Suprapubic skin (tissue), 4 donors: ENCODE measurements at regions not wholly inside any gene's neighbourhood (a gene's known extent, or its start where the extent isn't known, plus 50 kb on each side); places are given as distances from the start of the nearest gene placed in this dataset.

Experiments
- DNase-seq, 2 donors: peaks; one replicate each; pipeline ENCODE4 v3.0.0-alpha.2; 2019; ENCODE audit warnings: low spot score in 2 of 2
- H3K27ac ChIP-seq: fragments of 200-600 bp; sonication (generic); one replicate; pipeline ENCODE4 v1.5.1; 2019
- H3K27me3 ChIP-seq: fragments of 200-600 bp; sonication (generic); one replicate; pipeline ENCODE4 v1.5.1; 2019
- H3K36me3 ChIP-seq: fragments of 200-600 bp; sonication (generic); one replicate; pipeline ENCODE4 v1.5.1; 2019
- H3K4me1 ChIP-seq: fragments of 200-600 bp; sonication (generic); one replicate; pipeline ENCODE4 v1.5.1; 2019
- H3K4me3 ChIP-seq: fragments of 200-600 bp; sonication (generic); one replicate; pipeline ENCODE4 v1.5.1; 2019; ENCODE audit warnings: mild to moderate bottlenecking
- H3K9me3 ChIP-seq: fragments of 200-600 bp; sonication (generic); one replicate; pipeline ENCODE4 v1.5.1; 2019
- EP300 ChIP-seq: sonication (generic); formaldehyde crosslinking; IDR thresholded peaks from one replicate; pipeline ENCODE4 v1.6.1; 2017; ENCODE audit warnings: antibody characterized with exemption
- POLR2A ChIP-seq, 2 donors: fragments of 450-650 bp; IDR thresholded peaks; one replicate each; pipeline ENCODE4 v1.6.1; 2017; ENCODE audit warnings: antibody characterized with exemption in 2 of 2, mild to moderate bottlenecking in 2 of 2, moderate library complexity in 2 of 2
- POLR2AphosphoS5 ChIP-seq, 3 donors: sonication (generic); formaldehyde crosslinking; IDR thresholded peaks; one replicate each; pipeline ENCODE4 v1.6.1; 2017; ENCODE audit warnings: antibody characterized with exemption in 3 of 3
- WGBS: methylation state at CpG from one replicate; pipeline ENCODE4 v1.1.5; 2018; 5-methylcytosine and 5-hydroxymethylcytosine counted together
- TF ChIP-seq, protein P1 (sequence below), 2 donors: fragments of 200-600 bp in 1 of 2; fragments of 450-650 bp in 1 of 2; sonication (generic) in 1 of 2; IDR thresholded peaks; one replicate each; pipeline ENCODE4 v1.5.1; 2016 to 2019; ENCODE audit warnings: antibody characterized with exemption in 2 of 2, mild to moderate bottlenecking in 1 of 2, moderate library complexity in 1 of 2

DNA sequence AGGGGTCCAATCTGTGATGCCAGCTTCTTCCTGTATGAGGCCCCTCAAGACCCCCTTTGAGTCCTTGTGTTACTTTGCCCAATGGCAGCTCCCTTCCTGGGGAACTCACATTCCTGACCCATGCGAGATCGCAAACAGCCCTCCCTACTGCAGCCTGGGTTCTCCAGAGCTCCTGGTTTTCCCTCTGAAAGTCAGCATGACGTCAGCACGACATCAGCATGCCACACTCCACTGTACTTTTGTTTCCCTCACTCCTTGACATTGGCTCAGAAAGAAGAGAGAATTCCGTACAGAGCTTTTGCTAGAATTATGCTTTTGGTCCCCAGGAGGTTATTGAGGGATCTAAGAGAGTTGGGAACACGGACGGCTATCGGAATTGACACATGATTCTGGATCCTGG lies 168.1 kb upstream of the PIRT start:
- no peak for DNase-seq
- TF ChIP-seq POLR2AphosphoS5 (IDR thresholded peaks at IDR 0.05) (no peak), POLR2A (IDR thresholded peaks at IDR 0.05) (no peak), EP300 (no peak)
- TF ChIP-seq, protein P1, sequence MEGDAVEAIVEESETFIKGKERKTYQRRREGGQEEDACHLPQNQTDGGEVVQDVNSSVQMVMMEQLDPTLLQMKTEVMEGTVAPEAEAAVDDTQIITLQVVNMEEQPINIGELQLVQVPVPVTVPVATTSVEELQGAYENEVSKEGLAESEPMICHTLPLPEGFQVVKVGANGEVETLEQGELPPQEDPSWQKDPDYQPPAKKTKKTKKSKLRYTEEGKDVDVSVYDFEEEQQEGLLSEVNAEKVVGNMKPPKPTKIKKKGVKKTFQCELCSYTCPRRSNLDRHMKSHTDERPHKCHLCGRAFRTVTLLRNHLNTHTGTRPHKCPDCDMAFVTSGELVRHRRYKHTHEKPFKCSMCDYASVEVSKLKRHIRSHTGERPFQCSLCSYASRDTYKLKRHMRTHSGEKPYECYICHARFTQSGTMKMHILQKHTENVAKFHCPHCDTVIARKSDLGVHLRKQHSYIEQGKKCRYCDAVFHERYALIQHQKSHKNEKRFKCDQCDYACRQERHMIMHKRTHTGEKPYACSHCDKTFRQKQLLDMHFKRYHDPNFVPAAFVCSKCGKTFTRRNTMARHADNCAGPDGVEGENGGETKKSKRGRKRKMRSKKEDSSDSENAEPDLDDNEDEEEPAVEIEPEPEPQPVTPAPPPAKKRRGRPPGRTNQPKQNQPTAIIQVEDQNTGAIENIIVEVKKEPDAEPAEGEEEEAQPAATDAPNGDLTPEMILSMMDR (IDR thresholded peaks at IDR 0.05), result no peak
- 80% methylated on average over 8 of the region's 8 CpGs for WGBS
- Histone ChIP-seq H3K9me3 (no peaks in the 10 kb centered on the region), H3K4me3 (no peak overlapping the region), H3K4me1 (no peaks in the 10 kb centered on the region), H3K36me3 (no peaks in the 10 kb centered on the region), H3K27me3 (peaks cover 5% of the 10 kb centered on the region), H3K27ac (no peak overlapping the region)

DNA sequence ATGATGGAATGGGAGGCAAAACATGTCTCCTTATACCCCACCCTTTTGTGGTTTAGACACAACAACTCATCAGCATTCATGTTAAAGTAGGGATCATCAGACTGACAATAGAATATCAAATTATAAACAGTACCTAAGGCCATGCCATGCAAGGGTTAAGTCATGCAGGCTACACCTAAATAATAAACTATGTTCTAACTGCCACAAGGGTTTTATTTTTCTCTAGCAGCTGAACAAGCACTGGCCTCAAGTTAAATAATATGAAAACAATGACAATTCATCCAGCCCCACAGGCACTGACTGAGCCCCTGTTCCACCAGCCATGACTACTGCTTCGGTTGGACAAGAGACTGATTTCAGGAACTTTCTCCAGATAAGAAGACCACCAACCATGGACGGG lies 164.5 kb upstream of the PIRT start:
- 100% methylated on average over 1 of the region's 2 CpGs for WGBS
- no peak overlapping the region for H3K27ac ChIP-seq
- TF ChIP-seq POLR2A (IDR thresholded peaks at IDR 0.05) (no peak), POLR2AphosphoS5 (IDR thresholded peaks at IDR 0.05) (no peak), EP300 (no peak)
- TF ChIP-seq, protein P1 (IDR thresholded peaks at IDR 0.05), result no peak
- no peaks in the 10 kb centered on the region for H3K36me3 ChIP-seq
- no peak overlapping the region for H3K4me3 ChIP-seq
- H3K9me3 ChIP-seq, result no peaks in the 10 kb centered on the region
- peaks cover 5% of the 10 kb centered on the region for H3K27me3 ChIP-seq
- no peaks in the 10 kb centered on the region for H3K4me1 ChIP-seq
- DNase-seq, result no peak

DNA sequence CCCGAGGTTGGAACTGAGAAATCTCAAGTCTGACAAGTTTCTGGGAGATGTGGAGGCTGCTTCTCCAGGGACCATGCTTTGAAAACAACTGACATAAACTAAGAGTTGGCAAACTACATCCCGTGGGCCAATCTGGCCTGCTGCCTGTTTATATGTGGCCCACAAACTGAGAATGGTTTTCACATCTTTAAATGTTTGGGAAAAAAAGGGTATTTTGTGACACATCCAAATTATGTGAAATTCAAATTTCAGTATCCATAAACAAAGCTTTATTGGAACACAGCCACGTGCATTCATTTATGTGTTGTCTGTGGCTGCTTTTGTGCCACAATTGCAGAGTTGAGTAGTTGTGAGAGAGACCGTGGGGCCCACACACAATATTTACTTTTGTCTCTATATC lies 163.8 kb upstream of the PIRT start:
- H3K27me3 ChIP-seq, result peaks cover 5% of the 10 kb centered on the region
- H3K36me3 ChIP-seq, result no peaks in the 10 kb centered on the region
- TF ChIP-seq, protein P1 (IDR thresholded peaks at IDR 0.05), result no peak
- TF ChIP-seq POLR2A (IDR thresholded peaks at IDR 0.05) (no peak), POLR2AphosphoS5 (IDR thresholded peaks at IDR 0.05) (no peak), EP300 (no peak)
- no peak overlapping the region for H3K27ac ChIP-seq
- no peak overlapping the region for H3K4me3 ChIP-seq
- no peaks in the 10 kb centered on the region for H3K9me3 ChIP-seq
- DNase-seq, result no peak
- H3K4me1 ChIP-seq, result no peaks in the 10 kb centered on the region
- 44% methylated on average over 4 of the region's 4 CpGs for WGBS

DNA sequence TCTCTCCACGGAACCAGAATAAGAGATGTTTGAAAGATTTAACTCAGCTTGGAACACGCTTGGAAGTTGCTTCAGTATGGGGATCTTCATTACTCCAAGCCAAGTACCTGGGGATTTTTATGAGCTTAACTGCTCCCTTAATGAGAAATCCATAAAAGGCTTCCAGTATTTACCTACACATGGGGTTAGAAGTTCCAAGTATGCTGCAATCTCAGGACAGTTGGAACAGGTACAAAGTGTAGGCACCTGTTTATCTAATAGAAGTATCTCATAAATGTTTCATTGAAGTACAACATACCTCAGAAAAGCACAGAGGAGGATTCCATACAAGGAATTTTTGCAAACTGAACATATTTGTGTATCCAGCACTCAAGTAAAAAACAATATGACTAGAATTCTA lies 161.6 kb upstream of the PIRT start:
- WGBS, result 75% methylated on average over 1 of the region's 2 CpGs
- H3K36me3 ChIP-seq, result no peaks in the 10 kb centered on the region
- peaks cover 5% of the 10 kb centered on the region for H3K27me3 ChIP-seq
- DNase-seq, result no peak
- H3K4me3 ChIP-seq, result no peak overlapping the region
- no peak for TF ChIP-seq POLR2A (IDR thresholded peaks at IDR 0.05)
- TF ChIP-seq, protein P1 (IDR thresholded peaks at IDR 0.05), result no peak
- TF ChIP-seq EP300, result no peak
- TF ChIP-seq POLR2AphosphoS5 (IDR thresholded peaks at IDR 0.05), result no peak
- no peaks in the 10 kb centered on the region for H3K9me3 ChIP-seq
- H3K4me1 ChIP-seq, result no peaks in the 10 kb centered on the region
- H3K27ac ChIP-seq, result no peak overlapping the region

GRCh38 chr17:10993126-10993525 lies 155.2 kb upstream of the PIRT start:
- H3K4me3 ChIP-seq, result no peak overlapping the region
- no peaks in the 10 kb centered on the region for H3K9me3 ChIP-seq
- H3K27ac ChIP-seq, result no peak overlapping the region
- DNase-seq, result no peak
- WGBS, result 48% methylated on average over 7 of the region's 7 CpGs
- no peaks in the 10 kb centered on the region for H3K36me3 ChIP-seq
- no peaks in the 10 kb centered on the region for H3K27me3 ChIP-seq
- no peaks in the 10 kb centered on the region for H3K4me1 ChIP-seq
- TF ChIP-seq EP300 (no peak), POLR2AphosphoS5 (IDR thresholded peaks at IDR 0.05) (no peak)
- TF ChIP-seq, protein P1 (IDR thresholded peaks at IDR 0.05), result no peak
